ENCODE measurements at regions not wholly inside any gene's neighbourhood (a gene's known extent, or its start where the extent isn't known, plus 50 kb on each side); places are given as distances from the start of the nearest gene placed in this dataset.

DNA sequence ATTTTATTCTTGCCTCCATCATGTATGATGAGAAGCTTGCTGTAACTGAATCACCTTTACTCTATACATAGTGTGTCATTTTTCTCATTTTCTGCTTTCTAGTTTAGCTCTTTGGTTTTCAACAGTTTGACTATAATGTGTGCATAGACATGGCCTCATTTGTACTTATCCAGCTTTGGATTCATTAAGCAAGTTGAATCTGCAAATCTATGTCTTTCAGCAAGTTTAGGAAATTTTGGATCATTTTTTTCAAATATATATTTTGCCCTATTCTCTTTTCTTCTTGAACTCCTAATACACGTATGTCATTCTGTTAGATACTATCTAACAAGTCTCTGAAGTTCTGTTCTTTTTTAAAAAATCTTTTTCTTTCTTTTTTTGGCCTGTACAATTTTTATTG is 57.8 kb downstream of the PRLHR start:
- no peak for DNase-seq (ENCODE audit: low read depth)

DNA sequence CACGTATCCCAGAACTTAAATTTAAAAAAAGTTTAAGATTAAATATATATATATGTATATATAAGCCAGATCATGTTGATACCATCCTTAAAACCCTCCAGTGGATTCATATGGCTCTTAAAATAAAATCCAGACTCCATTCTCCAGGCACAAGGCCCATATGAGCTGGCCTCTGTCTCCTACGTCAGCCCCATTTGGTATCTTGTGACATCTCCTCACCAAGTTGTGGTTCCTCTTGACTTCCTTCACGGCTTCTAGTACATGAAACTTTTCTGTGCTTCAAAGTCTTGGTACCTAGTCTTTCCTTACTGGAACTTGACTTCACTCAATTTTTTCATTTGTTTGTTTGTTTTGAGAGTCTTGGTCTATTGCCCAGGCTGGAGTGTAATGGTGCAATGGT is 61.3 kb downstream of the PRLHR start:
- no peak for DNase-seq (ENCODE audit: low read depth)

DNA sequence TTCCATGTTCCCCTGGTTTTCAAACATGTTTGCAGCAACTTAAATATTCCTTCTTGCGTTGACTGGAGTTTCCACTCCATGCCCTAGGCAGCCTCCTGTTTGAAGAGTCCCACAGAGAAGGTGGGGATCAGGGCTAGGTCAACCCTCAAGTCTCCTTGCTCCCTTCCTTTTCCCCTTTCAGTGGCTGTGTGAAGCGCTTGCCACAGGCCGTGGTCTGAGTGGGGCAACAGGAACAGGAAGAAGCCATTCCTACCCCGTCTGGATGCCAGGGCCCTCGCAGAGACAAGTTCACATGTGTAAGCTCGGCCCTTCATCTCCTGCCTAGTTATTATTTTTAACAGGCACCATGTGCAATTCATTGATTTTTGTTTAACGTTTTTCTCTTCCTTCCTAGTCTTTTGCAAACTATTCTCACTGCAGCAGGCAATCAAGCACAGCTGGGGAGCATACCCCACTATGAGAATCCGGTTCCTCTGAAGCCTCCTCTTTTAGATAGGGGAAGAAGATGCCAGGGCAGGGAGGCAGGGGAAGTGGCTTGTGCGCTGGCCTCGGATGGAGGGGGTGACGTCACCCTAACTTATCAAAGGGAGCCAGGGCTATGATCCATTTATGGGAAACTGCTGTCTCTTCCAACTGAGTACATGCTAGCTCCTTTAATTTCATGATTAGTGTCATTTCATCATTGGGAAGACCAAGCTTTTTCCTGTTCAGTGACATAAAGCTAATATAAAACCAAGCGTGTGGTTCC is 64.2 kb downstream of the PRLHR start:
- DNase-seq (ENCODE audit: low read depth): no peak

DNA sequence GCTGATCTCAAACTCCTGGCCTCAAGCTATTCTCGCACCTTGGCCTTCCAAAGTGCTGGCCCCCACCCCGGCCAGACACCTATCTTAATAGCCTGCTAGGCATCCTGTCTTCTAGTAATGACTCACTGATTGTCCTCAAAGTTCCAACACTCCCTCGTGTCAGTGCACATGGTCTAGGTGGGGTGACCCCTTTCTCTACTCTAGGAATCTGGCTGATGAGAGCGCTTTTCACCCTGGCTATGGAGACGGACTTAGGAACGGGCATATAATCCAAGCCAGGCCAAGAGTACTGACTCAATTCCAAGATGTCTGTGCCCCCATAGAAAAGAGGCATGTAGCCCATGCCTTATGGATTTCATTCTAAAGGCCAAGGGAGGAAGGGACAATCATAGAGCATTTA is 67.0 kb downstream of the PRLHR start:
- no peak for DNase-seq (ENCODE audit: low read depth)

DNA sequence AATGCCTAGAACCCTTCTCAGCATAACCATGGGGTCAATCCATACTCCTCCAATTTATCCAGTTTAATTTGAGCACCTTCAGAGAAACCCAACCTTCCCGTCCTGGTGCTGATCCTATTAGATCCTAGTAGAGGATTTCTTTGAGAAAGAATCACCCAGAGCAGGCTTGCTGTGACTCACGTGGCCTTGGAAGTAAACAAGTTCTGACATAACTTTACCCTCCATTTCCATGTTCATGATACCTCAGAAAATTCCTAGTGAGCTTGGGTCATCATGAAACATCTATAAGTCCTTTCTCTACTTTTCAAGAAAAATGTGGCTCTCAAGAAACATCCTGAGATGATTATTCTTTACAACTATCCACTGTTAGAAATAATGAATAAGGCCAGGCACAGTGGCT is 71.7 kb downstream of the PRLHR start:
- DNase-seq (ENCODE audit: low read depth): no peak

DNA sequence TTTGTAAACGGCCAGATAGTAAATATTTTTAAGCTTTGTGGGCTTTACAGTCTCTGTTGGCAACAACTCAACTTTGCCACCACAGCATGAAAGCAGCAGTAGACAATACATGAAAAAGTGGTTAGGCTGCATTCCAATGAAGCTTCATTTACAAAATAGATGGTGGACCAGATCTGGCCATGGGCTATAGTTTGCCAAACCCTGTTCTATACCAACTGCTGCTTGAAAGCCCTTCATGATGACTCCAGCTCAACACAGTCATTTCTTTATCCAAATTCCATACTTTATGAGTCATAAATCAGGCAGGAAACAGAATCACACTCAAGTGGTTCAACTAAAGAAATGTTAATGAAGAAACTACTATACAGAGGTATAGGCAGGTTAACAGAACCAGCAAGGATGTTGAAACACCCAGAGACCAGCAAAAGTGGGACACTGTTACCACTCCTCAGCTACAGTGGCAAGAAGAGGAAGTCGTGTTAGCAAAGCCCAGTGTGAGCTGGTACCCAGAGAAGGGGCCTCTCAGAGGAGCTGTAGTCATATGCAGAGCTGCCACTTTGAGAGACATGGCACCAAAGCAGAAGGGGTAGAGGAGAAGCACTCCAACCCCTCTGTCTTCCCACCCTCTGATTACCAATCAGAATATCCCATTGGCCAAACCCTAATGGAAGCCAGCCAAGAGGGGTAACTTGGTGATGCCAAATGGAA is 72.5 kb downstream of the PRLHR start:
- no peak for DNase-seq (ENCODE audit: low read depth)

DNA sequence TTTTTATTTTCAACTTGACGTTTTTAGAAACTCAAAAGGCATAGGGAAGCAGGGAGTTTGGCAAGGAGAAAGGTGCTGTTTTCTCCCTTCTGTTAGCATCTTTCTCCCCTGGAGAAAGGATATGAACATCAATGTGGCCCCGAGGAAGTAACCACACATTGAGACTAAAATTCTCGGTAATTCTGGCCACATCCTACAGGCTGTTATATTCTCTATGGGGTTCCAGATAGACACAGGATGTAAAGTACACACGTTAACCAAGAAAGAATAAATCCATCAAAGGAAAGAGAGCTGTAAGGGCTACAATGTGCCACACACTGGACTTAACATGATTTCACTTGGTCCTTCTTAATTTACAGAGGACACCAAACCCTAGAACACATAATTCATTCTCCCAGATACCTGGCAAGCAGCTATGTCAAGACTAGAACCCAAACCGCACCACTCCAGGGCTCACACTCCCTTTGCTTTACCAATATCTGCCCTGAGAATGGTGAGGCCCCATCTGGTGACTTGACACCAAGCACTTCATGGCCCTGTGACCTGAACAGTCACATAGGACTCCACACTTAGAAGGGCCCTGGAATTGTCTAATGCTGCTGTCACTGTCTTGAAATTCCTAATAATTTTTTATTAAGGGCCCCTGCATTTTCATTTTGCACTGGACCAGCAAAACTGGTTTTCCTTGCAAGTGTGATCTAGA is 73.9 kb downstream of the PRLHR start:
- DNase-seq (ENCODE audit: low read depth): no peak

DNA sequence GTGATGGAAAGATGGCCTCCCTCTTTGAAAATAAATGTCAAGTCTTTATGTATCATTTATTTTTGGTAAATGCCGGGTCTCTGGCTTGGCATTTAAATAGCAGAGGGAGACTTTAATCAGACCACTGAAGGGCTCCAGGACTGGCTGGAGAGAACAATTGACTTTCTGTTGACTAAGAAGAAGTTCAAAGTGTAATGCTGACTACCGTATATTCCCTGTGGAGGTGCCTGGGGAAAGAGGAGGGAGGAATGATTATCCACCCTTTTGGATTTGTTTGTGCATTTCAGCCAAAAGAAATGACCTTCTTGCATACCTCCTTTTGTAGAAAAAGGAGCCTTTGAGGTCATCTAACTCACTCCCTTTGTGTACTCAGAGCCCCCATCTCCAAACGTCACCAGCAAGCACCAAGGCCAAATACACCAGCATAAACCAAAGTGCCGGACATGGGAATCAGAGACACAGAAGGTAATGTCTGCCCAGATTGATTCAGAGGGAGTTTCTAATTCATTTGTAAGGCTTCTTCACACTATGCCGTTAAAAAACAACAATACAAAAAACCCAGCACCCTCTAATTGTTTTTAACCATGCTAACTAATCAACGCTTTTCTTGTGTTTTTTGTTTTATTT is 75.2 kb downstream of the PRLHR start:
- DNase-seq (ENCODE audit: low read depth): no peak

DNA sequence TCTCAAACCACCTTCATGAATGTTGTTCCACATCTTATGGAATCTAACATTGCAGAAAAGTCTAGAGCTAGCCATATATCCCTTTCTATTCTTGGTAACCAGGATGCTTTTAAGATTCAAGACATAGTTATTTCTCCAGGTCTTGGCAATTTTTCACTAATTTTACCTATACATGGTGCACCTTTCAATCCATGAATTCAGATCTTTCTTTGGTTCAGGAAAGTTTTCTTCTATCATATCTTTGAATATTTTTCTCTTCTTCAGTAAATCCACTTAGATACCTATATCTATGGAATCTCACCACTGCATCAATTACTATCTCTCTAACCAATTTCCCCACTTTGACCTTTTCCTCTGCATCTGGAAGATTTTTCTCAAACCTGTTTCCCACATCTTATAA is 77.4 kb downstream of the PRLHR start:
- DNase-seq (ENCODE audit: low read depth): no peak

DNA sequence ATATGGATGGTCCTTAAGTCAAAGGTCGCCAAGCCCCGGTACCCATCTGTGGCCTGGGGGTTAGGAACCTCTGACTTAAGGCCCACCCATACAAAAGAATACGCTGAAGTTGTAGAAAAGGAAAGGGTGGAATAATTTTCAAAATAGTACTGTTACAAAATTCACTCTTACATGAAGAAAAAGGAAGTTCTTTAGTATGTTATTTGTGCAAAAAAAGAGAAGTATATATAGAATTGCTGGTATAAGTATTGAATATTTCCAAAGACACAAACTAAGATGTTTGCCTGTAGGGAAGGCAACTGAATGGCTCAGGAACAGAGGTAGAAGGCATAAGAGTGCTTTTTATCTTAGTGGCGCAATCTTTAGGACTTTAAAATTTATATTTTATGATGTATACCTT is 78.7 kb downstream of the PRLHR start:
- no peak for DNase-seq (ENCODE audit: low read depth)

DNA sequence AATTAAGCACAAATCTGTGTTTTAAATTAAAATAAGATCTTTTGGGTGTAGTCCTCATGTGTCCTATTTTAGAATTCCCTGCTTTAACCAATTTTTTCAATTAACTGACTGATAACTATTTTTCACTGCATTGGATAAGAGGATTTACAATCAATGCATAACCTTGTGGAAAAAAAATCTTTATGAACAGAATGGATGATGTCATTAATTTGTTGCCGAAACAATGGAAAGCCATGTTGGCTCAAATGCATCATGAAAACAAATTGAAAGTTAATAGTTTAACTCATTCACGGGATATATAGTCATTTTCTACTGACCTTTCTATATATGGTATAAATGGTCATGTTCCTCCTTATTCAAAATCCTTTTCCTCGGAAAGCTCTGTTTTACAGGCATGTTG is 82.3 kb downstream of the PRLHR start:
- no peak for DNase-seq (ENCODE audit: low read depth)

DNA sequence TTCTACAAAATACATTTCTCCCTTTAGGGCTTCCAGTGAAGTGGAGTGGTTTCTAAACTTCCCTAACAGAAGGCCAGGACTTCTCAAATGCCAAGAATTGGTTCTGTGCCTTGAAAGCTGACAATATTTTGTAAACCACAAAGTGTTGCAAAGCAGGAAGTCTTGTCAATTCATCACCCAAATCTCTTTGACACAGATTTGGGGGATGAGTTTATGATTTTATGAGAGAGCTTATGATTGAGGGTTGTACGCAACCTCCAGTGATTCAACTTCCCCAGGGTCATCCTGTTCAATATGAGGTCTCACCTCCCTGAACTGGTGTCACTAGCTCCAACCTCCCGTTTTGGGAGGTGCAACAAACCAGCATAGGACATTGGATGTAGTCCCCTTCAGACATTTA is 83.7 kb downstream of the PRLHR start:
- DNase-seq (ENCODE audit: low read depth): no peak

DNA sequence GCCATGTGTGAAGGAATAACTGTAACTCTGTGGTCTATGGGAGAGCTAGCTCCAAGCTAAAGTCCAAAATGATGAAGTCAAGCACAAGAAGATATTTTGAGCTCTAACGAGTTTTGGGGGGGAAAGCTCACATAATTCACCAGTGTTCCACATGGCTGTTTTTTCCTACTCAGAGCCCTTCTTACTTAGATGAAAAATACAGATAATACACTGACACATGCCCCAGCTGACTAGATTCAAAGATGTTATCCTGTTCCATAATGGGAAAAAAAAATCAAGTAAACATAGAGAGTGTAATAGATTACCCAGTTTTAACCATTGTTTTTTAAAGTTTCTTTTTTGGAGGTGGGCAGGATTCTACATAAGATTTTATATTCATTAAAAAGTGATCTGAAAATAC is 86.6 kb downstream of the PRLHR start:
- no peak for DNase-seq (ENCODE audit: low read depth)

DNA sequence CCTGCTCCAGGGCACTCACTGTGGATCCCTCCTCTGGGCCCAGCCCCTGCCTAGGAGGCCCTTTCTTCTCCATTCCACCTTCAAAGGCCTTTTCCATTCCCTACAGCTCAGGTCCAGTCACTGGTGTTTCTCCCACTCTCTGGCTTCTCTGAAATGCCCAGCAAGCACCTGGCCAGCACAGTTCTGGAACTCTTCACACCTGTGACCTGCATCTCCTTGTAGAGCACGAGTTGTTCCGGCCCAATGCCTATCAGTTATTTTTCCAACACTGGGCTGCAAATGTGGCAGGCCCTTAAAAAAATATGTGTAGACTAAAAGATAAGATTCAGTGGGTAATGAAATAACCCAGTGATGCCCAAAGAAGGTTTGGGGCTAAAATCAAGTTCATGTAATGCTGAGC is 87.1 kb downstream of the PRLHR start:
- no peak for DNase-seq (ENCODE audit: low read depth)

DNA sequence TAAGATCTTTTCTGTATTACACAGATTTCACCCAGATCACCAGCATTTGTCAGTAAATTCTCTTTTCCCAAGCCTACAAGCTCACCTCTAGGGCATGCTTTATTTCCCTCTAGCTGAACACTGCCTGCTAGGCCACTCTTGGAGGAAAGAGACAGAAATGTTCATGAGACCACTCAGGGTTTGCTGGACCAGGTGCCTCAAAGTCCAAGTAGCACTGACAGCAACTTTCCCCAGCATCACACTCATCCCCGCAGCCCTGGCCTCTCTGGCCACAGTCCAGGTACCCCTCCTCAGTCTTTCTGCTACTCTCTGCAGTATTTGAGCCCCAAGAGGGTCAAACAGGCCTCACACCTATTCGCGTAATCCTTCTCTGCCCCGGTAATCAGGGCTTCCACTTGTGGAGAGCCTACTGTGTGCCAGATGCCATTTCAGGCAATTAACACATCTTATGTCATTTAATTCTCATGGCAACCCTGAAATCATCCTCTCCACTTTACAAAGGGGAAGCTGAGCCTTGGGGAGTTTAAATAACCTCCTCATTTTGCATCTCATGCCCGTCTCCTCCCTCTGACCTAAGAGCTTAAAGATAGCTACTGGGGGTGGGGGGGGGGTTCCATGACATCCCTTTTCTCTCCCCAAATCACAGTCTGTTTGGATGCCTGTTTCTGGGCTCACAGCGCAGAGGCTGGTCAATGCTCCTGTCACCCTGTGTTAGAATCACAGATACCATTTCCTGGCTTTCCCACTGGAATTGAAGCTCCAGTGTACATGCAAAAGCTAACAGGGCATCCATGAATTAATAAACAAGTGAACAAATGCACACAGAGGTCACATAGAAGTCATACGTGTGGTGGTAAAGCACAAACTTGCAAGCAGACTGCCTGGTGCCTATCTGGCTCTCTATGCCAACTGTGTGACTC is 88.5 kb downstream of the PRLHR start:
- DNase-seq (ENCODE audit: low read depth): no peak

DNA sequence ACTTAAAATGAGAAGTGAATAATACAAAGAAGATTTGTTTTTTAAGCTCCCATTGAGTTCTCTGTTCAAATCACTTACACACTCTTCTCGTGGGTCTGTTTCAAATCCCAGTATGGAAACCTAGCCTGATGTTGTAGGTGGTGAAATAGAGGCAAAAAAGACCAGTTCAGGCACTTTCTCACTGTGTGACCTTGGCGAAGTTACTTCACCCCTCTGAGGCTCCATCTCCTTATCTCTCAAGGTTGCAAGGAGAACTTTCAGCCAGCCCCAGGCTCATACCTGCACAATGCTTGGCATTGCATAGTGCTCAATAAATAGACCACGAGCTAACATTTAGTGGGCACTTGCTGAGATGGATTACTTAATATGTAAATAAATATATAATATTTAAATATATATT is 90.1 kb downstream of the PRLHR start:
- DNase-seq (ENCODE audit: low read depth): no peak

DNA sequence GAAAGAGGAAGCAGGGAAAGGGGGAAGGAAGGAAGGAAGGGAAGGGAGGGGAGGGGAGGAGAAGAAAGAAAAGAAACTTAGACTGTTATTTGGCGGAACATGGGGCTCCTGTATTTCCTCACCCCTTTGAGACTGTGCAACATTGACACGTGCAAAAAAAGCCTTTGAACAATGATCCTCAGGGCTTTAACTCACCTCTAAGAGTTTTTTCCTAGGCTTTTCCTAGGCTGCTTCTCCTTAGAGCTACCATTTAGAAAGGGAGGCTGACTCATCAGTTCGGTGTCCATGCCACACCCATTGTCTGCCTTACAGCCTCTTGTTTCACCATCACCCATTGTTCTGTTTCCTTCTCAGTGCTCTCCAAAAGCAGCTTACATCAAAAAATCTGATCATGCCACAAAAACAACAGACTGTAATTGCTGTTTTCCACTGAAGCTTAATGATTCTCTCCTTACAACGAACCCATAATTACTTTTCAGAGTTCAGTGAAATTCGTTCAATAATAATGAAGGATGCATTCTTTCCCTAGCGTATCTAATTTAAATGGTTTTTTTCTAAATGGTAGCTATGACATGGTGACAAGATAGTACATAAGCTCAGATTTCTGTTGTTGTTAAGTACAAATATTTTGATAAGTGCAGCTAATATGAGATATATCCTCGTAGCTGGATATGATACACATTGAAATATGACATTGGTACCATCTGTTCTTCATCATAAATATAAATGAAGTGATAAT is 90.8 kb downstream of the PRLHR start:
- DNase-seq (ENCODE audit: low read depth): no peak

DNA sequence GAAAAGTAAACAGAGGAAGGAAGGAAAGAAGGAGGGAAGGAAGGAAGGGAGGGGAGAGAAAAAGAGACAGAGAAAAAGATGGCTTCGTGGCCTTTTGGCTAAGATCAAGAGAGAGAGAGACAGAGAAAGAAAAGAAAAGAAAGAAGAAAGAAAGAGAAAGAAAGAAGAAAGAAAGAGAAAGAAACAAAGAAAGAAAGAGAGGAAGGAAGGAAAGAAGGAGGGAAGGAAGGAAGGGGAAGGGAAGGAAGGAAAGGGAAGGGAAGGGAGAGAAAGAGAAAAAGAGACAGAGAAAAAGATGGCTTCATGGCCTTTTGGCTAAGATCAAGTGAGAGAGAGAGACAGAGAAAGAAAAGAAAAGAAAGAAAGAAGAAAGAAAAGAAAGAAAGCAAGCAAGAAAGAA is 91.4 kb downstream of the PRLHR start:
- DNase-seq (ENCODE audit: low read depth): no peak

DNA sequence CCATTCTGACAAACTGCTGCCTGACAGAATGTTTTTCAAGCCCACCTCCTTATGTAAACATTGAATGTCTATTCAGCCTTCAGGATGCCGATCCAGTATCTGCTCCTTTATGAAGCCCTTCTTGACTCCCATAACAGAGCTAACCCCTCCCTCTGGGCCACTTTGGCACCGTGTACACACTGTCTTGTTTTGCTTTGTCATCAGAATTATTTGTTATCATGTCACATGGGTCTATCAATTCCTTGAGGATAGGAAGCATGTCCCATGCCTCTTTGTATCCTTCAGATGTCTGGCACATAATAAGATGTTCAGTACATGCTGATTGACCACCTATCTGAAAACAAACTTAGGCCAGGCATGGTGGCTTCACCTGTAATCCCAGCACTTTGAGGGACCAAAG is 92.3 kb downstream of the PRLHR start:
- no peak for DNase-seq (ENCODE audit: low read depth)

DNA sequence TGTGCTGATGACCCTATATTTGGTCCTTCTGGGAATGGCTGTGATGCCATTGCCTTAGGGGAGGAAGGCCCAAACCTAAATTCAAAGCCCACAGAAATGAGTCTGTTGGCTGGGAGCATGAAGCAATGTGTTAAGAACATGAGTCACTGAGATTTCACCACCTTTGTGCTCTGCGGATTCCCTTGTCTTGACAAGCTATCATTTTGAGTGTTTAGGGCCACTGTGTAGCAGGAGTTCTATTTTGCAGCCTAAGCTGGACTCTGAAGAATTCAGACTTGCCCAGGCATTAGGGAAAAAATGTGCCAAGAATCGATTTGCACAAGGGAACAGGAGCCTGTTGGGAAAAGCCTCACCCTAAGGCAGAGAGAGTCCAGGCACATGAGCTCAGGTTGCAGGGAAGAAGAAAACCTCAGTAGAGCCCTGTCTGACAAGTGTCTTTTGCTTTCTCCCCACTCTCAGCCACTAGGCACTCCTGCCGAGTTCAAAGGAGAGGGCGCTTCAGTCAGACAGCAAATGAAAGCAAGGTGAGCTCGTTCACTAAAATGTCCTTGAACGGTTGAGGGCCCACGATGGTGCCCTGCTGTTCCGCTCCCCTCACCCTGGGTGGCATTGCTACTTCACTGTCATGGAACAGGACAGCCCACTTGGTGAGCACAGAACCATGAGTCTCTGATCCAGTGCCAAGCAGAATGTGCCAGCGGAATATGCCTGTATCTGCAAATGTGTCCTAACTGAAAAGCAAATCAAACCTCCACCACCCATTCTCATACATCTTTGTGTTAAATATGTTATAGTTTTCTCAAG is 93.6 kb downstream of the PRLHR start:
- no peak for DNase-seq (ENCODE audit: low read depth)
